ENCODE measurements at regions not wholly inside any gene's neighbourhood (a gene's known extent, or its start where the extent isn't known, plus 50 kb on each side); places are given as distances from the start of the nearest gene placed in this dataset.

GRCh38 chr18:41659438-41660130 is 295.4 kb upstream of the PIK3C3 start:
- H3K36me3 ChIP-seq (ENCODE audit: insufficient read depth, low read length) = no peaks in the 10 kb centered on the region
- no peaks in the 10 kb centered on the region for H3F3A ChIP-seq (ENCODE audit: insufficient read depth, low read length)
- TF ChIP-seq, protein P1, sequence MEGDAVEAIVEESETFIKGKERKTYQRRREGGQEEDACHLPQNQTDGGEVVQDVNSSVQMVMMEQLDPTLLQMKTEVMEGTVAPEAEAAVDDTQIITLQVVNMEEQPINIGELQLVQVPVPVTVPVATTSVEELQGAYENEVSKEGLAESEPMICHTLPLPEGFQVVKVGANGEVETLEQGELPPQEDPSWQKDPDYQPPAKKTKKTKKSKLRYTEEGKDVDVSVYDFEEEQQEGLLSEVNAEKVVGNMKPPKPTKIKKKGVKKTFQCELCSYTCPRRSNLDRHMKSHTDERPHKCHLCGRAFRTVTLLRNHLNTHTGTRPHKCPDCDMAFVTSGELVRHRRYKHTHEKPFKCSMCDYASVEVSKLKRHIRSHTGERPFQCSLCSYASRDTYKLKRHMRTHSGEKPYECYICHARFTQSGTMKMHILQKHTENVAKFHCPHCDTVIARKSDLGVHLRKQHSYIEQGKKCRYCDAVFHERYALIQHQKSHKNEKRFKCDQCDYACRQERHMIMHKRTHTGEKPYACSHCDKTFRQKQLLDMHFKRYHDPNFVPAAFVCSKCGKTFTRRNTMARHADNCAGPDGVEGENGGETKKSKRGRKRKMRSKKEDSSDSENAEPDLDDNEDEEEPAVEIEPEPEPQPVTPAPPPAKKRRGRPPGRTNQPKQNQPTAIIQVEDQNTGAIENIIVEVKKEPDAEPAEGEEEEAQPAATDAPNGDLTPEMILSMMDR (IDR thresholded peaks at IDR 0.05; ENCODE audit: low read length) = no peak
- TF ChIP-seq EZH2 (IDR thresholded peaks at IDR 0.05; ENCODE audit: borderline replicate concordance, low read length) = no peak
- no peak overlapping the region for H3K9ac ChIP-seq (ENCODE audit: low read length)
- no peaks in the 10 kb centered on the region for H3K9me2 ChIP-seq (ENCODE audit: low read depth, low read length)
- H3K4me1 ChIP-seq (ENCODE audit: insufficient read depth, low read length, severe bottlenecking) = no peaks in the 10 kb centered on the region
- H3K27ac ChIP-seq (ENCODE audit: low read depth, low read length, poor library complexity, severe bottlenecking) = no peak overlapping the region
- no peaks in the 10 kb centered on the region for H4K20me1 ChIP-seq (ENCODE audit: insufficient read depth, low read length)
- H3K4me3 ChIP-seq (ENCODE audit: low read depth, low read length, poor library complexity, severe bottlenecking) = no peak overlapping the region
- H2AFZ ChIP-seq (ENCODE audit: low read length) = no peak overlapping the region
- H3K27me3 ChIP-seq (ENCODE audit: insufficient read depth, low read length) = no peaks in the 10 kb centered on the region
- no peaks in the 10 kb centered on the region for H3K9me3 ChIP-seq (ENCODE audit: low read length)
- no peak overlapping the region for H3K4me2 ChIP-seq (ENCODE audit: low read length)
- no peaks in the 10 kb centered on the region for H3K79me2 ChIP-seq (ENCODE audit: insufficient read depth, low read length)

- H3F3A ChIP-seq (ENCODE audit: insufficient read depth, low read length) = no peaks in the 10 kb centered on the region
- no peak overlapping the region for H2AFZ ChIP-seq (ENCODE audit: low read length)
- H3K4me3 ChIP-seq (ENCODE audit: low read depth, low read length, poor library complexity, severe bottlenecking) = no peak overlapping the region
- no peaks in the 10 kb centered on the region for H3K79me2 ChIP-seq (ENCODE audit: insufficient read depth, low read length)
- no peaks in the 10 kb centered on the region for H4K20me1 ChIP-seq (ENCODE audit: insufficient read depth, low read length)
- no peaks in the 10 kb centered on the region for H3K9me3 ChIP-seq (ENCODE audit: low read length)
- H3K9me2 ChIP-seq (ENCODE audit: low read depth, low read length) = no peaks in the 10 kb centered on the region
- H3K27ac ChIP-seq (ENCODE audit: low read depth, low read length, poor library complexity, severe bottlenecking) = no peak overlapping the region
- H3K4me2 ChIP-seq (ENCODE audit: low read length) = no peak overlapping the region
- no peaks in the 10 kb centered on the region for H3K36me3 ChIP-seq (ENCODE audit: insufficient read depth, low read length)
- no peak overlapping the region for H3K9ac ChIP-seq (ENCODE audit: low read length)
- TF ChIP-seq, protein P1 (IDR thresholded peaks at IDR 0.05; ENCODE audit: low read length) = no peak
- no peak for TF ChIP-seq EZH2 (IDR thresholded peaks at IDR 0.05; ENCODE audit: borderline replicate concordance, low read length)
- no peaks in the 10 kb centered on the region for H3K27me3 ChIP-seq (ENCODE audit: insufficient read depth, low read length)
- no peaks in the 10 kb centered on the region for H3K4me1 ChIP-seq (ENCODE audit: insufficient read depth, low read length, severe bottlenecking)
Measured at GRCh38 chr18:41657189-41657588, 297.8 kb upstream of the PIK3C3 start.

DNA sequence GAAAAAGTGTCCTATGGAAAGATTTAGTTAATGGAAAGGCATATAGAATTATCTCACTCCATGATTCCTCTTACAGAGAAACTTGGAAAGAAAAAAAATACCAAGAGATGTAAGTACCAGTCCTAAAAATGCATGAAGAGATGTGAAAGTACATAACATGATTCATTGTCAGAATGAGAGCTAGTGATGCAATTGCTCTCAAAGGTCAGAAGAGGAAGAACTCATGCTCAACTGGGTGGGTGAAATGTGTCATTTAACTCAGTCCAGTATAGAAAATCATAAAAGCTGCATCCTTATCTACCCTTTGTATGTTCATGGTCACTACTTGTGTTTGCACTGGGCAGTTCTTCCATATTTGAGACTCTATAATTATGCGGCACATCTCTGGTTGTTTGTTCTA is 300.0 kb upstream of the PIK3C3 start:
- H3K4me1 ChIP-seq (ENCODE audit: insufficient read depth, low read length, severe bottlenecking) = no peaks in the 10 kb centered on the region
- H3K4me3 ChIP-seq (ENCODE audit: low read depth, low read length, poor library complexity, severe bottlenecking) = no peak overlapping the region
- no peaks in the 10 kb centered on the region for H3K27me3 ChIP-seq (ENCODE audit: insufficient read depth, low read length)
- no peaks in the 10 kb centered on the region for H3F3A ChIP-seq (ENCODE audit: insufficient read depth, low read length)
- no peaks in the 10 kb centered on the region for H3K79me2 ChIP-seq (ENCODE audit: insufficient read depth, low read length)
- no peaks in the 10 kb centered on the region for H3K9me3 ChIP-seq (ENCODE audit: low read length)
- no peaks in the 10 kb centered on the region for H4K20me1 ChIP-seq (ENCODE audit: insufficient read depth, low read length)
- H3K27ac ChIP-seq (ENCODE audit: low read depth, low read length, poor library complexity, severe bottlenecking) = no peak overlapping the region
- no peaks in the 10 kb centered on the region for H3K36me3 ChIP-seq (ENCODE audit: insufficient read depth, low read length)
- no peak overlapping the region for H3K4me2 ChIP-seq (ENCODE audit: low read length)
- no peak overlapping the region for H3K9ac ChIP-seq (ENCODE audit: low read length)
- H3K9me2 ChIP-seq (ENCODE audit: low read depth, low read length) = no peaks in the 10 kb centered on the region
- no peak overlapping the region for H2AFZ ChIP-seq (ENCODE audit: low read length)
- TF ChIP-seq EZH2 (IDR thresholded peaks at IDR 0.05; ENCODE audit: borderline replicate concordance, low read length) = no peak
- TF ChIP-seq, protein P1 (IDR thresholded peaks at IDR 0.05; ENCODE audit: low read length) = no peak
